B cell (primary cell): ENCODE measurements at regions not wholly inside any gene's neighbourhood (a gene's known extent, or its start where the extent isn't known, plus 50 kb on each side); places are given as distances from the start of the nearest gene placed in this dataset.

ENCODE experiments used
- ATAC-seq: fragments of 200-7000 bp; cut with Tn5 transposase; one replicate; pipeline ENCODE4 v1.10.0; 2021; ENCODE audit warnings: low read depth, mild to moderate bottlenecking, moderate number of reproducible peaks, moderate library complexity
- CTCF ChIA-PET: fragments of 350-600 bp; sonication (Branson Sonifier 250); formaldehyde crosslinking; loops from one replicate; lab custom pipeline; 2021; ENCODE audit warnings: antibody characterized with exemption, inconsistent platforms; lab: Charles Lee
- POLR2A ChIA-PET: fragments of 350-600 bp; sonication (Branson Sonifier 250); formaldehyde crosslinking; loops from one replicate; lab custom pipeline; 2021; ENCODE audit warnings: antibody characterized with exemption; lab: Charles Lee
- DNase-seq: peaks from one replicate; pipeline ENCODE4 v3.0.0; 2013
- H2AFZ ChIP-seq: 2 replicates; pipeline ENCODE4 v1.6.1; 2012; ENCODE audit warnings: mild to moderate bottlenecking, low read depth, low read length; ENCODE audit not compliant: insufficient read depth, poor library complexity, severe bottlenecking
- H3K27ac ChIP-seq, 2 donors: 1 replicate in 1 of 2; 2 replicates in 1 of 2; pipeline ENCODE4 v1.5.1; 2012 to 2013; ENCODE audit warnings: low read length in 2 of 2, mild to moderate bottlenecking in 2 of 2, moderate library complexity in 1 of 2
- H3K27me3 ChIP-seq, 4 experiments: fragments of 200-600 bp in 1 of 4; sonication (generic) in 1 of 4; replicated peaks in 1 of 4; 1 replicate in 2 of 4; 2 replicates in 2 of 4; pipeline versions ENCODE4 v1.6.1 to v1.7.0; 2013 to 2016; ENCODE audit warnings: low read length in 3 of 4, mild to moderate bottlenecking in 2 of 4, mixed read lengths in 1 of 4, moderate library complexity in 1 of 4; ENCODE audit not compliant: insufficient read depth in 4 of 4, control insufficient read depth in 3 of 4; ENCODE audit errors: control extremely low read depth in 1 of 4
- H3K36me3 ChIP-seq, 2 experiments: replicated peaks in 1 of 2; 1 replicate in 1 of 2; 2 replicates in 1 of 2; pipeline versions ENCODE4 v1.6.1 to v1.7.1; 2013; ENCODE audit warnings: low read length in 1 of 2; ENCODE audit not compliant: insufficient read depth in 2 of 2, control insufficient read depth in 1 of 2; ENCODE audit errors: control extremely low read depth in 1 of 2, extremely low read depth in 1 of 2
- H3K4me1 ChIP-seq, 2 donors: fragments of 200-600 bp in 1 of 2; sonication (generic) in 1 of 2; 1 replicate in 1 of 2; 2 replicates in 1 of 2; pipeline versions ENCODE4 v1.5.1 to v1.6.1; 2013 to 2017; ENCODE audit warnings: low read length in 2 of 2; ENCODE audit not compliant: control insufficient read depth in 2 of 2, insufficient read depth in 2 of 2
- H3K4me2 ChIP-seq: replicated peaks from 2 replicates; pipeline ENCODE3; 2012; ENCODE audit warnings: mild to moderate bottlenecking, low read depth, low read length; ENCODE audit not compliant: poor library complexity, severe bottlenecking
- H3K4me3 ChIP-seq, 5 experiments: fragments of 200-600 bp in 1 of 5; sonication (generic) in 1 of 5; 1 replicate in 3 of 5; 2 replicates in 2 of 5; pipeline versions ENCODE4 v1.5.1 to v1.7.0; 2011 to 2016; ENCODE audit warnings: low read length in 4 of 5, mild to moderate bottlenecking in 4 of 5, low read depth in 2 of 5, control low read depth in 1 of 5, moderate library complexity in 1 of 5; ENCODE audit not compliant: insufficient read depth in 1 of 5; ENCODE audit errors: control extremely low read depth in 1 of 5, extremely low read depth in 1 of 5
- H3K79me2 ChIP-seq: fragments of 200-600 bp; sonication (generic); one replicate; pipeline ENCODE4 v1.6.0; 2016; ENCODE audit warnings: low read length; ENCODE audit not compliant: control insufficient read depth, insufficient read depth
- H3K9ac ChIP-seq: fragments of 200-600 bp; sonication (generic); 2 replicates; pipeline ENCODE4 v1.6.1; 2017; ENCODE audit warnings: mild to moderate bottlenecking, low read length, moderate library complexity
- H3K9me3 ChIP-seq, 3 donors: one replicate each; pipeline versions ENCODE4 v1.6.1 to v1.7.1; 2013; ENCODE audit warnings: low read length in 2 of 3; ENCODE audit not compliant: control insufficient read depth in 2 of 3, insufficient read depth in 1 of 3; ENCODE audit errors: control extremely low read depth in 1 of 3
- H4K20me1 ChIP-seq: 2 replicates; pipeline ENCODE4 v1.6.0; 2012; ENCODE audit warnings: mild to moderate bottlenecking, low read length; ENCODE audit not compliant: insufficient read depth, control insufficient read depth, poor library complexity, severe bottlenecking
- H3K27ac Mint-ChIP-seq: one replicate; pipeline ENCODE4 v1.8.0; 2021; ENCODE audit warnings: mixed read lengths
- H3K27me3 Mint-ChIP-seq: one replicate; pipeline ENCODE4 v1.8.0; 2021; ENCODE audit warnings: mixed read lengths
- H3K4me1 Mint-ChIP-seq: one replicate; pipeline ENCODE4 v1.8.0; 2021; ENCODE audit warnings: mixed read lengths
- H3K4me3 Mint-ChIP-seq: one replicate; pipeline ENCODE4 v1.8.0; 2021; ENCODE audit warnings: mixed read lengths
- H3K9me3 Mint-ChIP-seq: one replicate; pipeline ENCODE4 v1.8.0; 2022; ENCODE audit warnings: mixed read lengths; ENCODE audit not compliant: insufficient read depth
- EZH2 ChIP-seq: IDR thresholded peaks from 2 replicates; pipeline ENCODE4 v1.6.1; 2012; ENCODE audit warnings: borderline replicate concordance, low read depth, mild to moderate bottlenecking, moderate library complexity, low read length; ENCODE audit not compliant: insufficient read depth, poor library complexity, severe bottlenecking
- WGBS: methylation state at CpG from one replicate; pipeline ENCODE4 v1.1.5; 2013; ENCODE audit warnings: missing lambda C conversion rate; ENCODE audit not compliant: insufficient coverage; 5-methylcytosine and 5-hydroxymethylcytosine counted together
- intact Hi-C: fragments of 100-400 bp; cut with micrococcal nuclease; formaldehyde crosslinking; loops from one replicate; pipeline ENCODE4 v1.10.0; 2022
- TF ChIP-seq, protein P1 (sequence below): fragments of 200-600 bp; IDR thresholded peaks from one replicate; pipeline ENCODE4 v1.8.0; 2022; ENCODE audit warnings: antibody characterized with exemption, mild to moderate bottlenecking

DNA sequence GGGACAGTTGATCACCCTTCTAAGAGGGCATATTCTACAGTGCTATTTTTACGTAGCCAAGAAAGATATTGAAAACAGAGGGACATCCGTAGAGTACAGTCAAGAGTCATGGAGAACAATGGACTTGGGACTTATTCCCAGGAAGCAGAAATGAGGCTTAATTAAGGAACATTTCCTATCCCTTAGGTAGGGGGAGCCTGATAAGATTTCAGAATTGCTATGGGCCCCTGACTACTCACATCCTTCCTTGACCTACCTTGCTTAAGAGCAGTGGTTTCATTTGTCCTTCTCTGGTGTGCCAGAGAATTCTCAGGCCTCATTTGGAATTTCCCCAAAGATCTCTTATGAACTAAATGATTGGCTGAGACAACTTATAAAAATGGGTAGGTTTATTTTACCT lies 189.5 kb upstream of the DTNBP1 start:
- TF ChIP-seq, protein P1, sequence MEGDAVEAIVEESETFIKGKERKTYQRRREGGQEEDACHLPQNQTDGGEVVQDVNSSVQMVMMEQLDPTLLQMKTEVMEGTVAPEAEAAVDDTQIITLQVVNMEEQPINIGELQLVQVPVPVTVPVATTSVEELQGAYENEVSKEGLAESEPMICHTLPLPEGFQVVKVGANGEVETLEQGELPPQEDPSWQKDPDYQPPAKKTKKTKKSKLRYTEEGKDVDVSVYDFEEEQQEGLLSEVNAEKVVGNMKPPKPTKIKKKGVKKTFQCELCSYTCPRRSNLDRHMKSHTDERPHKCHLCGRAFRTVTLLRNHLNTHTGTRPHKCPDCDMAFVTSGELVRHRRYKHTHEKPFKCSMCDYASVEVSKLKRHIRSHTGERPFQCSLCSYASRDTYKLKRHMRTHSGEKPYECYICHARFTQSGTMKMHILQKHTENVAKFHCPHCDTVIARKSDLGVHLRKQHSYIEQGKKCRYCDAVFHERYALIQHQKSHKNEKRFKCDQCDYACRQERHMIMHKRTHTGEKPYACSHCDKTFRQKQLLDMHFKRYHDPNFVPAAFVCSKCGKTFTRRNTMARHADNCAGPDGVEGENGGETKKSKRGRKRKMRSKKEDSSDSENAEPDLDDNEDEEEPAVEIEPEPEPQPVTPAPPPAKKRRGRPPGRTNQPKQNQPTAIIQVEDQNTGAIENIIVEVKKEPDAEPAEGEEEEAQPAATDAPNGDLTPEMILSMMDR: no peak
- no peak for TF ChIP-seq EZH2
- H3K79me2 ChIP-seq: no peaks in the 10 kb centered on the region
- no peaks in the 10 kb centered on the region for H3K9me3 ChIP-seq
- ChIA-PET POLR2A (no interaction called here), CTCF (no interaction called here)
- Mint-ChIP-seq H3K27me3 (peaks cover 5% of the 10 kb centered on the region), H3K4me1 (no peaks in the 10 kb centered on the region), H3K27ac (no peak overlapping the region), H3K9me3 (no peaks in the 10 kb centered on the region), H3K4me3 (no peak overlapping the region)
- no peak overlapping the region for H3K9ac ChIP-seq
- intact Hi-C loops: loop anchor here (10.0 kb wide), 1 partner anchor 193 kb away; no protein-coding TSS in a partner anchor
- H2AFZ ChIP-seq: no peak overlapping the region
- no peaks in the 10 kb centered on the region for H4K20me1 ChIP-seq
- ATAC-seq (no peak), DNase-seq (no peak)
- H3K27me3 ChIP-seq: no peaks in the 10 kb centered on the region
- H3K4me2 ChIP-seq: no peak overlapping the region
- H3K4me3 ChIP-seq: no peak overlapping the region
- H3K36me3 ChIP-seq: no peaks in the 10 kb centered on the region
- no peak overlapping the region for H3K27ac ChIP-seq
- H3K4me1 ChIP-seq: no peaks in the 10 kb centered on the region
- 100% methylated on average over 1 of the region's 2 CpGs for WGBS

DNA sequence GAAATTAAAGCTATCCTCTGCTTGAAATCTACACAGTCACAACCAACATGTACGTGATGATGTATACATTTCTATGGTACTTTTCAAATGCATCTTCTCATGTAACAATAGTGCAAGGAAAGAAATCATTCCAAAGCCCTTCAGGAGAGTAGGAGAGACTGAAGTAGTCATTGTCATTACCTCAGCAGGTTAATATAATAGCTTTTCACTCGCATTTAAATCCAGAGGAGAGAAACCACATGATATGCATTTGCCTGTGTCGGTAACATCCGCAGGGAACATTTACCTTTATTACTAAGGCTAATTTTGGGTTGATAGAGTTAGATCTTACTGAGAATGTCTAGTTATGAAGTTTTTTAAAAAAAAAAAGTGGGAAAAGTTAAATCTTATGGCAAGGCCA lies 186.6 kb upstream of the DTNBP1 start:
- Histone ChIP-seq H3K36me3 (no peaks in the 10 kb centered on the region), H3K9ac (no peak overlapping the region), H3K9me3 (no peaks in the 10 kb centered on the region), H3K27ac (no peak overlapping the region), H3K4me2 (no peak overlapping the region), H3K4me3 (no peak overlapping the region), H3K27me3 (no peaks in the 10 kb centered on the region), H2AFZ (no peak overlapping the region), H4K20me1 (no peaks in the 10 kb centered on the region), H3K4me1 (no peaks in the 10 kb centered on the region), H3K79me2 (no peaks in the 10 kb centered on the region)
- TF ChIP-seq, protein P1: no peak
- TF ChIP-seq EZH2: no peak
- Mint-ChIP-seq H3K9me3 (peaks cover 3% of the 10 kb centered on the region), H3K27ac (no peak overlapping the region), H3K4me1 (no peaks in the 10 kb centered on the region), H3K27me3 (peaks cover 5% of the 10 kb centered on the region), H3K4me3 (no peak overlapping the region)
- ATAC-seq (no peak), DNase-seq (no peak)
- POLR2A ChIA-PET: no interaction called here
- WGBS: no CpG with 5 or more reads among the region's 4 CpGs
- CTCF ChIA-PET: no interaction called here
- intact Hi-C loops: no loop called here
